Activated CD4-positive, CD25-positive, alpha-beta regulatory T cell treated with anti-CD3 and anti-CD28 coated beads, Interleukin-2, amount 50 U/mL, for 24 hours (primary cell): ENCODE measurements at regions not wholly inside any gene's neighbourhood (a gene's known extent, or its start where the extent isn't known, plus 50 kb on each side); places are given as distances from the start of the nearest gene placed in this dataset.

Experiments used
- ATAC-seq, 2 donors: fragments of 150-1000 bp; cut with Tn5 transposase; one replicate each; pipeline ENCODE4 v1.10.0; 2021; ENCODE audit warnings: mild to moderate bottlenecking in 1 of 2, moderate library complexity in 1 of 2

- peak; percentile 30 to 69 for ATAC-seq
These were observed 50.5 kb upstream of the TMED10 start for GRCh38 chr14:75226755-75227544.
